ENCODE measurements at regions not wholly inside any gene's neighbourhood (a gene's known extent, or its start where the extent isn't known, plus 50 kb on each side); places are given as distances from the start of the nearest gene placed in this dataset.
A peak's percentile ranks its signal among the peaks of the same experiment; 100 is the strongest.

DNA sequence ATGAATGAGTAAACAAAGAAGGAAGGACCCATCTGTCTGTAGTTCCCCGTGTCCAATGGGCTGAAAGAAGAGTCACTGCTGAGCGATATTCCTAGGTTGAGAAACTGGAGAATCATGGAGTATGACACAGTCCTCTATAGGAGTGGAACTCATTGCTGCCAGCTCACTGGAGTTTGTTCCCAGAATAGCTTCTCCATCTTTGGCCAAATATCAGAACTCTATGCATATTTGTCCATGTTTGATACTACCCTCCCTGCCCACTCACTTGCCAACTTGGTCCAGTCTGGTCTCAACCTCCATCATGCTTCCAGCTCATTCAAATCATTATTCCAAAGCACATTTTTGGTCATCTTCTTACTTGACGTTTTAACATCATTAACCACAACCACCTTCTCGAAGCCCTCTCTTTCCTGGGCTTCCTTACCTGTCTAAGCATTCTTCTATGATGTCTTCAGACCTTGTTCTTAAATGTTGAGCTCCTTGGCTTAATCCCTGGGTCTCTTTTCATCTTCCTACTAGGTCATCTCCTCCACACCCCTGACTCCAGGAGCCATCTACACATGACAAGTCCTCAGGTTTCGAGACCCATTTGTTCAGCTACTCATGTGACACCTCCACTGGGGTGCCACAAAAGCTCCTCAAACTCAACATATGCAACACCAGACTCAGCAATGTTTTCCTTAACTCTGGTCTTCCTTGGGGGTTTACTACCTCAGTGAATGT, 221.6 kb downstream of the MYCN start:
- no peak for DNase-seq

DNA sequence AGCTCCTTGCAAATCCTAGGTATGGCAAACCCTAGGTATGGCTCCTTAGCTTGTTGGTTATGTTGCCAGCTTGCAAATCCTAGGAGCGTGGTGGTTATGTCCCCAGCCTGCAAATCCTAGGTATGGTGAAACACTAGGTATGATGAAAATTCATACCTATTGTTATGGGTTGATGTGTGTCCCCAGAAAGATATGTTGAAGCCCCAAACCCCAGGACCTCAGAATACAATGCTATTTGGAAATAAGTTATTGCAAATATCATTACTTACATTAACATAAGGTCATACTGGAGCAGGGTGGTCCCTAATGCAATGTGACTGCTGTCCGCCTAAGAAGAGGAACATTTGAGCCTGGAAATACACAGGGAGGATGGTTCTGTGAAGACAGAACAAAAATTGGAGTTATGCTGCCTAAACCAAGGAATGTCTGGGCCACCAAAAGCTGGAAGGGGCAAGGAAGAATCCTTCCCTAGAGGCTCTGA, 220.8 kb downstream of the MYCN start:
- DNase-seq: no peak

DNA sequence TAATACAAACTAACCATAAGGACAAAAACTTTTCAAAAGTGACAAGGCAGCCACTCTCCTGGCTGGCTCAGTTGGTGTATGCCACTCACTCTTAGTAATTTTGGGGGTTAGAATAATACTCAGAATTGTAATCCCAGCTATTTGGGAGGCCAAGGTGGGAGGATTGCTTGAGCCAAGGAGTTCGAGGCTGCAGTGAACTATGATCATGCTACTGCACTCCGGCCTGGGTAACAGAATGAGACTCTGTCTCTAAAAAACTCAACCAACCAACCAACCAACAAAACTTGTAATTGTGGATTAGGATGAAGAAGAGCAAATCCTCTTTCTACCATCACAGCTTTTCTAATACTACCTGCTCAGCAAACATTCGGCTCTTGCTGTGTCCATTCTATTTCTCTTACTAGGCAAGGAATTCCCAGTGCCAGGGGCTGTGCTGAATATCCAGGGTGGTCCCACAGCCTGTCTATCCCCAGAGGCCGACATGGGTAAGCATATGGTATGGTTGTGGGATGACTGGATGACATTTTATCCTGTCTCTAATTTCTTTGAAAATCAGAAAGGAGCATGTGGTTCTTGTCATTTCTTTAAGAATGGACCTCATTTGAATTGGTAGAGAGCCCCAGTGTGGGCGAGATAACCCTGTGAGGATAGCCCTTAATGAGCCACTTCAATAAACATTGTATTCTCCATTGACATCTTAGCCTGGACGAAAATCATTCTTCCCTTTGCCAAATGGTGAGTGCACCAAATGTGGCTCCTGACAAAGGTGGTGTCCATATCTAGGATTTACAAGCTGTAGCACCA, 220.1 kb downstream of the MYCN start:
- no peak for DNase-seq

- DNase-seq: no peak
Measured at GRCh38 chr2:16156411-16156810, 216.1 kb downstream of the MYCN start.

DNA sequence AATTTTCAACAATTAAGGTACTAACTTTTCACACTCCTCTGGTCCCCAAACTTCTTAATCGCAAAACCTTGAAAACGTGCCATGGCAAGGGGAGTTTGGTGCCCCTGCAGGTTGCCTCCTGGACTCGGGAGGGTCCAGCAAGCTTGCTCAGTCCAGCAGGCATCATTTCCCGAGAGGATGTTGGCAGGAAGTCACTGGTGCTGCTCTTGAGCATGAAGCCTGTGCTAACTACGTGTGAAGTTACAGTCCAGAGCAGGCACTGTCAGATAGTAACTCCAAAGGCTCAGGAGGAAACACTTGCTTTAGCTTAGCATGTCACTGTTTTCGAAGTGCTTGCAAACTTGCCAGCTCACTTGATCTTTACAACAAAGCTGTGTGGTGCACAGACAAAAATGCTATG, 215.4 kb downstream of the MYCN start:
- peak; percentile 33 for DNase-seq

DNA sequence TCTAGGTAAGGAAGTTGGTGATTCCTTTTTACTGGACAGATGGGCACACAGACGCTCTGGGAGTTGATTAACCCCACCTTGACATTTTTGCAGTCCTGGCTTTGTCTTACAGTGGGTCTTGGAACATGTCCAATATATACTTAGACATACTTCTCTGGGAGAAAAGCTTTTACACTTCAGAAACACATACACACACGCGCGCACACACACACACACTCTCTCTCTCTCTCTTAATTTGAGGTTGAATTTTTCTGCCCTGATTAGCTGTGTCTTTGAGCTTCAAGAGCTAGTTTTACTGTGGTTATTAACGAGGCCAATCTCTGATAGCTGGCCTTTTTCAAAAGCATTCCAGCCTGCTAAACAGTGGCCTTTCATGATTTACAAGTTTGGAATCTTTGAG, 215.0 kb downstream of the MYCN start:
- peak; percentile 47 for DNase-seq

DNA sequence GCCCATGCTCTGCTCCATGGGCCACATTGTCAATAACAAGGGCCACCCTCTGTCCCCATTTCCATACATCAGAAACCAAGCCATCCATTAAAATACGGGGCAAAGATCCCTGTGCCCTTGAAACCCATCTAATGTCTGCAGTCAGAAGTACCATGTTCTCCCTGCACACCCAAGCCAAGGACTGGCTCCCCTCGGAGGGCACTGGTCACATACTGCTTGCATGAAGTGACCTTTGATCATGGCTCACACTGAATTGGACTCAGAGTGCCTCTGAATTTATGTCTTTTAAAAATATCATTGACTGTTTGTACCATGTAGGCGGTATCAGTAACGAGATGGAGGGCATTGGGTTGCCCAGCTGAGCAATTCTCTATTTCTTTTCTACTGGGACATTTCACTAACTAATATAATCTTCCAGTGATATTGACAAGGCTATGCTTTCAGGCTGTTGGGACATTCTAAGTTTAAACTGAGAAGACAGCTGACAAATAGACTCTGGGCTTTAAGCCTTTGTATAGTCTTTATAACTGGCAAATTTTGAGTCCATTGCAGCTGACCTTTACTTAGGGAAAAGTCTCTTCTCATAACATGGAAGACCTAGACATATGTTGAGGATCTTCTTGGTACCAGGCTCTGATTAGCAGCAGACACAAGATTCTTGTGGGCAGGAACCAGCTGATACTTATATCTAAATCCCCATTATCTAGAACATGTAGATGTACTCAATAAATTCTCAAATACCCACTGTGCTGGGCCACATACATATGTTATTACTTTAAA, 214.3 kb downstream of the MYCN start:
- no peak for DNase-seq

GRCh38 chr2:16154061-16154460, 213.7 kb downstream of the MYCN start:
- DNase-seq: no peak

- DNase-seq: no peak
Measured at GRCh38 chr2:16153754-16154035, 213.3 kb downstream of the MYCN start.

DNA sequence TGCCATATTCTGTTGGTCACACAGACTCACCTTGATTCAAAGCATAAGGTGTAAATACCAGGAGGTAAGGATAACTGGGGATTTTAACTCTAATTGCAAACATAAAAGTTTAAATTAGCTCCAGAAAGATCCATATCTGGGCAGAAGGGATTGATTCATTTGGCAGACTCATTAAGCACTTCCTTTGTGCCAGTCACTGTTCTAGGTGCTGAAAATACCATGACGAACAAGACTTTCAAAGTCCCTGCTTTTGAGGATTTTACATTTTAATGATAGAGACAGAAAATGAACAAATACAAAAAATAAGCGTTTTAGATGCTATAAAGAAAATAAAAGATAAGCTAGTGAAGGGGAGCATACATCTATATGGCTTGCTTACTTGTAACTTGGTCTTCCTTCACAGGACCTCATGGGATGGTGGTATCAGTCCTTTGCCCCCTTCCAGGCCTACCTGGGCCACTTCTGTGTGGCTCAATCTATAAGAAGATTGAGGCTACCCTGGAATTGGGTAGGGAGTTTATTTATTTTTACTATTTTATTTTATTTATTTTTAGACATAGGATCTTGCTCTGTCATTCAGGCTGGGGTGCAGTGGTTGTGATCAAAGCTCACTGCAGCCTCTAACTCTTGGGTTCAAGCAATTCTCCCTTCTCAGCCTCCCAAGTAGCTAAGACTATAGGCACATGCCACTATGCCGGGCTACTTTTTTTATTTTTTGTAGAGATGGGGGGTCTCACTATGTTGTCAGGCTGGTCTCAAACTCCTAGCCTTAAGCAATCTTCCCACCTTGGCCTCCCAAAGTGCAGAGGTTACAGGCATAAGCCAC, 212.8 kb downstream of the MYCN start:
- DNase-seq: no peak

DNA sequence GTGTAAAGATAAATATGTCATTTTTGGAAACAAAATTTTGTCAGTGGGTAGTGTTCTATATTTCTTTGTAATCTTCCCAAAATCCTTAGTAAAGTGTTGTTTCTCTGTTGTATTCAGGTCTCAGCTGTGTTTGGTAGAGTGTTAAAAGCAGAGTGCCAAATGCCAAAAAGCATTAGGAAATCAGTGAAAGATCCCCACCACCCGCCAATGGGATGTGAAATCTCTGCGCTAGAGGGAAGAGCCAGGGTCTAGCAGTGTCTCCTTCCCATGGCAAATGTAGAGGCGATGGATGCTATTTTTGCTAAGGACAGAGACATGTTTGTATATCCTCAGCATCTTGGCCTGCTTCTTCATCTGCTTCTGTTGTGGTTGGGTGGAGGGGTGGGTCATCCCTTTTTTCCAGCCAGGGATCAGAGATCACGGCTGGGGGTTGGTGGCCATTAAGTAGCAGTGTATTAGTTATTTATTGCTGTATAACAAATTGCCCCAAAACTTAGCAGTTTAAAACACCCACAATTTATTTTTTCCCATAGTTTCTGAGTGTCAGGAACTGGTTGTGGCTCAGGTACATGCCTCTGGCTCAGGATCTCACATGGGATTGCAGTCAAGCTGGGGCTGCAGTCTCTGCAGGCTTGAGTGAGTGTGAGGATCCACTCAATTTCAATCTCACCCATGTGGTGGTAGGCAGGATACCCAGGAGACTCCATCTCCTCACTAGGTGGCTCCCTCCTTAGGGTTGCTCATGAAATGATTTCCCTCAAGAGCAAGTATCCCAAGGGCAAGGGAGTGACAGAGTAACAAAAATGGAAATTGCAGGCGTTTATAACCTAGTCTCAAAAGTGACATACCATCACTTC, 211.9 kb downstream of the MYCN start:
- no peak for DNase-seq

DNA sequence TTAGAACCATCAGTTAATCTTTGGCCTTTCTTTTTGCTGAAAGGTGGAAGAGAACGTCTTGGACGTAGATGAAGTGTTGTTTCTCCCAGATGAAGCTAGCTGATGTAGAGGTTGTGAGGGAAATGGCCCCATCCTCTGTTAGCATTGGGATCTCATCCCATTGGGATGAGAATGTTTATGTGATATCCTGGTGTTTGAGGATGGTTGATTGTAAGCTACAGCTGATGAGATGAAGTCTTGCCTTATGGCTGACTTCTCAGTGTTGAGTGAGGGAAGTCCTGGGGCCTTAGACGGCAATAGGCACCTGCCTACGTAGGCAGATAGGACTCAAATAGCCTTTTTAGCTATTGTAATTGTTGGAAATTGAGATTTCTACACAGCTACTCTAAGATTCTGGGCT, 211.3 kb downstream of the MYCN start:
- no peak for DNase-seq

DNA sequence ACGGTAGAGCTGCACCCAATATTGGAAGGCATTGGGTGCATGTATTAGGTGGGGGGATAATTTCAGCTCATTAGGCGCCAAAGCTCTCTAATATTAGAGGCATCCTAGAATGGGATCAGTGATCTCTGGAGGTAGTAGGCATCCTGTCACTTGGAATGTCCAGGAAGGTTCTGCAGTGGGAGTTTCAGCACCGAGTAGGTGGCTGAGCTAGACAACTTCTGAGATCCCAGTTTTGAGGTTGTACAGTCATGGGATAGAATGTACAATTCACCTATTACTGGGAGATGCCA, 210.9 kb downstream of the MYCN start:
- DNase-seq: no peak

GRCh38 chr2:16150456-16151280, 210.3 kb downstream of the MYCN start:
- DNase-seq: no peak

GRCh38 chr2:16149349-16150243, 209.2 kb downstream of the MYCN start:
- DNase-seq: no peak

DNA sequence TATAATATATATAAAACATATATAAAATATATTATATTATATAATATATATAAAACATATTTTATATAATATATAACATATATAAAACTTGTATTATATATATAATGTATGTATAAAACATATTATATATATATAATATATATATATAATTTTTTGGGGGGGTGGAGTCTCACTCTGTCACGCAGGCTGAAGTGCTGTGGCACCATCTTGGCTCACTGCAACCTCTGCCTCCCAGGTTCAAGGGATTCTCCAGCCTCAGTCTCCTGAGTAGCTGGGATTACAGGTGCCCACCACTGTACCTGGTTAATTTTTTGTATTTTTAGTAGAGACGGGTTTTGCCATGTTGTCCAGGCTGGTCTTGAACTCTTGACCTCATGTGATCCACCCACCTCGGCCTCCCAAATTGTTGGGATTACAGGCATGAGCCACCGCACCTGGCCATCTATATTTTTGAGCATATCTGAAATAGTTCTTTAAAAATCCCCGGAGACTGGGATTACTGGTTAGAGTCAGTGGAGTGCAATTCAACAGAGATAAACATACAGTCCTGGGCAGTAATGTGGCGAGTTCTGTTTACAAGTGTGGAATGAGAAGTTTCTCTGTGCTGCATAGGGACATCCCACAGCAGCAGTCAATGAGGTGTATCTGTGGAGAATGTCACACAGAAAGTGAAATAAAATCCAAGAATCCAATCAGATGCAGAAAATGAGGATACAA, 208.4 kb downstream of the MYCN start:
- DNase-seq: no peak

DNA sequence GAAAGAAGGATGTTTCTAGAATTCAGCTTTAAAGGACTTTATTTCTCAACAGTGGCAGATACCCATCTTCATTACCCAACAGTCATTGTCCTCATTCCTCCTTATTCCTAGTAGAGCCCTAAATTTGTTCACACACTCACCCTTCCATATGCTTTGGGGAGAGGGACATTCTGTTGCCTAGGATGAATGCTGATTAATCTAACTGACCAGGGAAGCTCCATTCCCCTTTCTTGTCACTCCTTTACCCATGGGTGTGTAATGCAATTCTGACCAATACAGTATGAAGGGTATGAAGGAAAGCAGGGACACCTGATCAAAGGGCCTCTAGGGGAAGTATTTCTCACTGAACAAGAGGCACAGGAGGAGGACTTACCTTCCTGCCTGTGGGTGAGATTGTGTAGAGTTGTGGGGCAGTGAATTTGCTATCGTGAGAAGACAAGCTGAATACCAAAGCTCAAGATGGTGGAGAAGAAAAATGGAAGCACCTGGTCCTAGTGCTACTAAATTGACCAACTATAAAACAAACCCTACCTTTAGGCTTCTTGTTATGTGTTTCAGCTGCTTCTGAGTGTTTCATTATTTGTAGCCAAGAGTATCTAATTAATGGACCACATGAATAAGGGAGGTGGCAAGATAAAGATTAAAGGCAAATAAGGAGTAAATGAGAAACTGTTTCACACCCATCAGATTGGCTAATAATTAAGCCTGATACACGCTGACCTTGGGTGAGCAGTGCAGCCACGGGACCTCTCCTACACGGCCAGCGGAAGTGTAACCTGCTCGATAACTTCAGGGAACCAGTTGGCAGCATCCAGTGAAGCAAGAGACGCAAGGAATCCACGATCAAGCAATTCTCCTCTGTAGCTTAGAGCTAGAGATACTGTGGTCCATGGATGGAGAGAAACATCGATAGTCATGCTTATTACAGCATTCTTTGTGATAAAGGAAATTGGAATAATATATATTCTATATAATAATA, 202.3 kb downstream of the MYCN start:
- DNase-seq: no peak

- DNase-seq: no peak
Measured at GRCh38 chr2:16141641-16141921, 201.2 kb downstream of the MYCN start.

All from DMS79 (cell line).